ENCODE measurements at regions not wholly inside any gene's neighbourhood (a gene's known extent, or its start where the extent isn't known, plus 50 kb on each side); places are given as distances from the start of the nearest gene placed in this dataset.

GRCh38 chr2:66084948-66085590 is 349.9 kb upstream of the MEIS1 start:
- Histone ChIP-seq H3K9me3 (ENCODE audit: control insufficient read depth in 2 of 2, low read length in 2 of 2) (peaks cover 0 to 4% of the 10 kb centered on the region in 2 experiments), H3K27ac (ENCODE audit: insufficient read depth, low read length, poor library complexity, severe bottlenecking) (no peak overlapping the region), H3K27me3 (ENCODE audit: control insufficient read depth, insufficient read depth, low read length) (no peaks in the 10 kb centered on the region), H3K4me1 (ENCODE audit: control insufficient read depth, insufficient read depth, low read length, poor library complexity, severe bottlenecking) (no peaks in the 10 kb centered on the region), H3K4me3 (ENCODE audit: low read depth, low read length) (no peak overlapping the region), H3K36me3 (ENCODE audit: control insufficient read depth, insufficient read depth, low read length) (no peaks in the 10 kb centered on the region)
- no peak overlapping the region for H3K27ac Mint-ChIP-seq
- no peak overlapping the region for H3K4me3 Mint-ChIP-seq
- DNase-seq = no peak
- H3K27me3 Mint-ChIP-seq = no peaks in the 10 kb centered on the region
- H3K36me3 Mint-ChIP-seq = no peaks in the 10 kb centered on the region
- no peak for ATAC-seq (ENCODE audit: low read depth in 2 of 2)
- peaks cover 0 to 16% (median 11%) of the 10 kb centered on the region in 7 donors for H3K9me3 Mint-ChIP-seq
- H3K4me1 Mint-ChIP-seq = no peaks in the 10 kb centered on the region

GRCh38 chr2:66082581-66082980 is 352.3 kb upstream of the MEIS1 start:
- no peaks in the 10 kb centered on the region for H3K36me3 Mint-ChIP-seq
- no peak overlapping the region for H3K4me3 Mint-ChIP-seq
- DNase-seq (no peak), ATAC-seq (ENCODE audit: low read depth in 2 of 2) (no peak)
- H3K27me3 ChIP-seq (ENCODE audit: control insufficient read depth, insufficient read depth, low read length) = no peaks in the 10 kb centered on the region
- no peak overlapping the region for H3K4me3 ChIP-seq (ENCODE audit: low read depth, low read length)
- H3K27ac ChIP-seq (ENCODE audit: insufficient read depth, low read length, poor library complexity, severe bottlenecking) = no peak overlapping the region
- no peak overlapping the region for H3K27ac Mint-ChIP-seq
- H3K4me1 Mint-ChIP-seq = no peaks in the 10 kb centered on the region
- H3K36me3 ChIP-seq (ENCODE audit: control insufficient read depth, insufficient read depth, low read length) = no peaks in the 10 kb centered on the region
- peaks cover 0 to 10% (median 4%) of the 10 kb centered on the region in 7 donors for H3K9me3 Mint-ChIP-seq
- no peaks in the 10 kb centered on the region for H3K4me1 ChIP-seq (ENCODE audit: control insufficient read depth, insufficient read depth, low read length, poor library complexity, severe bottlenecking)
- no peaks in the 10 kb centered on the region for H3K27me3 Mint-ChIP-seq
- H3K9me3 ChIP-seq (ENCODE audit: control insufficient read depth in 2 of 2, low read length in 2 of 2) = peaks cover 0 to 4% of the 10 kb centered on the region in 2 experiments

GRCh38 chr2:66080127-66080526 is 354.8 kb upstream of the MEIS1 start:
- H3K27ac Mint-ChIP-seq = no peak overlapping the region
- Histone ChIP-seq H3K4me3 (ENCODE audit: low read depth, low read length) (no peak overlapping the region), H3K4me1 (ENCODE audit: control insufficient read depth, insufficient read depth, low read length, poor library complexity, severe bottlenecking) (no peaks in the 10 kb centered on the region), H3K36me3 (ENCODE audit: control insufficient read depth, insufficient read depth, low read length) (no peaks in the 10 kb centered on the region), H3K9me3 (ENCODE audit: control insufficient read depth in 2 of 2, low read length in 2 of 2) (no peaks in the 10 kb centered on the region), H3K27ac (ENCODE audit: insufficient read depth, low read length, poor library complexity, severe bottlenecking) (no peak overlapping the region), H3K27me3 (ENCODE audit: control insufficient read depth, insufficient read depth, low read length) (no peaks in the 10 kb centered on the region)
- H3K4me1 Mint-ChIP-seq = no peaks in the 10 kb centered on the region
- ATAC-seq (ENCODE audit: low read depth in 2 of 2) (no peak), DNase-seq (no peak)
- peaks cover 0 to 7% (median 5%) of the 10 kb centered on the region in 7 donors for H3K9me3 Mint-ChIP-seq
- H3K27me3 Mint-ChIP-seq = no peaks in the 10 kb centered on the region
- no peaks in the 10 kb centered on the region for H3K36me3 Mint-ChIP-seq
- no peak overlapping the region for H3K4me3 Mint-ChIP-seq

- no peak for DNase-seq
- no peak overlapping the region for H3K27ac Mint-ChIP-seq
- no peak overlapping the region for H3K4me3 Mint-ChIP-seq
- no peak for ATAC-seq (ENCODE audit: low read depth in 2 of 2)
- H3K4me1 ChIP-seq (ENCODE audit: control insufficient read depth, insufficient read depth, low read length, poor library complexity, severe bottlenecking) = no peaks in the 10 kb centered on the region
- no peaks in the 10 kb centered on the region for H3K4me1 Mint-ChIP-seq
- H3K9me3 ChIP-seq (ENCODE audit: control insufficient read depth in 2 of 2, low read length in 2 of 2) = no peaks in the 10 kb centered on the region
- H3K27me3 Mint-ChIP-seq = no peaks in the 10 kb centered on the region
- peaks cover 0 to 4% (median 0%) of the 10 kb centered on the region in 7 donors for H3K9me3 Mint-ChIP-seq
- no peaks in the 10 kb centered on the region for H3K27me3 ChIP-seq (ENCODE audit: control insufficient read depth, insufficient read depth, low read length)
- H3K27ac ChIP-seq (ENCODE audit: insufficient read depth, low read length, poor library complexity, severe bottlenecking) = no peak overlapping the region
- H3K36me3 ChIP-seq (ENCODE audit: control insufficient read depth, insufficient read depth, low read length) = no peaks in the 10 kb centered on the region
- H3K4me3 ChIP-seq (ENCODE audit: low read depth, low read length) = no peak overlapping the region
- no peaks in the 10 kb centered on the region for H3K36me3 Mint-ChIP-seq
Observed at GRCh38 chr2:66073172-66073571, 361.8 kb upstream of the MEIS1 start.

GRCh38 chr2:66070721-66071602 is 364.0 kb upstream of the MEIS1 start:
- Histone ChIP-seq H3K9me3 (ENCODE audit: control insufficient read depth in 2 of 2, low read length in 2 of 2) (no peaks in the 10 kb centered on the region), H3K27ac (ENCODE audit: insufficient read depth, low read length, poor library complexity, severe bottlenecking) (no peak overlapping the region), H3K36me3 (ENCODE audit: control insufficient read depth, insufficient read depth, low read length) (no peaks in the 10 kb centered on the region), H3K4me1 (ENCODE audit: control insufficient read depth, insufficient read depth, low read length, poor library complexity, severe bottlenecking) (no peaks in the 10 kb centered on the region), H3K4me3 (ENCODE audit: low read depth, low read length) (no peak overlapping the region), H3K27me3 (ENCODE audit: control insufficient read depth, insufficient read depth, low read length) (no peaks in the 10 kb centered on the region)
- Mint-ChIP-seq H3K27ac (no peak overlapping the region), H3K9me3 (peaks cover 0 to 1% (median 0%) of the 10 kb centered on the region in 7 donors), H3K4me3 (no peak overlapping the region), H3K27me3 (no peaks in the 10 kb centered on the region), H3K4me1 (no peaks in the 10 kb centered on the region), H3K36me3 (no peaks in the 10 kb centered on the region)
- ATAC-seq (ENCODE audit: low read depth in 2 of 2) (no peak), DNase-seq (no peak)

GRCh38 chr2:66069937-66070720 is 364.8 kb upstream of the MEIS1 start:
- Mint-ChIP-seq H3K9me3 (peaks cover 0 to 3% (median 0%) of the 10 kb centered on the region in 7 donors), H3K27me3 (no peaks in the 10 kb centered on the region), H3K4me1 (no peaks in the 10 kb centered on the region), H3K27ac (no peak overlapping the region), H3K36me3 (no peaks in the 10 kb centered on the region), H3K4me3 (no peak overlapping the region)
- Histone ChIP-seq H3K36me3 (ENCODE audit: control insufficient read depth, insufficient read depth, low read length) (no peaks in the 10 kb centered on the region), H3K4me3 (ENCODE audit: low read depth, low read length) (no peak overlapping the region), H3K27ac (ENCODE audit: insufficient read depth, low read length, poor library complexity, severe bottlenecking) (no peak overlapping the region), H3K4me1 (ENCODE audit: control insufficient read depth, insufficient read depth, low read length, poor library complexity, severe bottlenecking) (no peaks in the 10 kb centered on the region), H3K27me3 (ENCODE audit: control insufficient read depth, insufficient read depth, low read length) (no peaks in the 10 kb centered on the region), H3K9me3 (ENCODE audit: control insufficient read depth in 2 of 2, low read length in 2 of 2) (no peaks in the 10 kb centered on the region)
- no peak for DNase-seq
- no peak for ATAC-seq (ENCODE audit: low read depth in 2 of 2)

GRCh38 chr2:66066032-66066431 is 368.9 kb upstream of the MEIS1 start:
- ATAC-seq (ENCODE audit: low read depth in 2 of 2) (no peak), DNase-seq (no peak)
- Mint-ChIP-seq H3K27ac (no peak overlapping the region), H3K27me3 (no peaks in the 10 kb centered on the region), H3K4me1 (no peaks in the 10 kb centered on the region), H3K4me3 (no peak overlapping the region), H3K9me3 (peaks cover 0 to 3% (median 0%) of the 10 kb centered on the region in 7 donors), H3K36me3 (no peaks in the 10 kb centered on the region)
- H3K9me3 ChIP-seq (ENCODE audit: control insufficient read depth in 2 of 2, low read length in 2 of 2) = no peaks in the 10 kb centered on the region
- H3K27ac ChIP-seq (ENCODE audit: insufficient read depth, low read length, poor library complexity, severe bottlenecking) = no peak overlapping the region
- no peaks in the 10 kb centered on the region for H3K4me1 ChIP-seq (ENCODE audit: control insufficient read depth, insufficient read depth, low read length, poor library complexity, severe bottlenecking)
- no peak overlapping the region for H3K4me3 ChIP-seq (ENCODE audit: low read depth, low read length)
- H3K27me3 ChIP-seq (ENCODE audit: control insufficient read depth, insufficient read depth, low read length) = no peaks in the 10 kb centered on the region
- no peaks in the 10 kb centered on the region for H3K36me3 ChIP-seq (ENCODE audit: control insufficient read depth, insufficient read depth, low read length)
